ENCODE measurements at regions not wholly inside any gene's neighbourhood (a gene's known extent, or its start where the extent isn't known, plus 50 kb on each side); places are given as distances from the start of the nearest gene placed in this dataset.

- no CpG with 5 or more reads among the region's 2 CpGs for WGBS, 2 experiments (ENCODE audit: extremely low coverage in 2 of 2, insufficient read length in 1 of 2)
- H2AFZ ChIP-seq (replicated peaks; ENCODE audit: low read length, poor library complexity): no peak overlapping the region
- TF ChIP-seq SMC3 (IDR thresholded peaks at IDR 0.05; ENCODE audit: low read depth, low read length) (no peak), MAFK (IDR thresholded peaks at IDR 0.05; ENCODE audit: low read depth, low read length) (no peak), CTCF (conservative IDR thresholded peaks at IDR 0.05; ENCODE audit: low read depth, low read length) (no peak), BHLHE40 (IDR thresholded peaks at IDR 0.05; ENCODE audit: low read depth, low read length) (no peak), RCOR1 (IDR thresholded peaks at IDR 0.05; ENCODE audit: insufficient replicate concordance, low read length) (no peak), MXI1 (IDR thresholded peaks at IDR 0.05; ENCODE audit: borderline replicate concordance, low read depth, low read length) (no peak)
- TF ChIP-seq, protein P1, sequence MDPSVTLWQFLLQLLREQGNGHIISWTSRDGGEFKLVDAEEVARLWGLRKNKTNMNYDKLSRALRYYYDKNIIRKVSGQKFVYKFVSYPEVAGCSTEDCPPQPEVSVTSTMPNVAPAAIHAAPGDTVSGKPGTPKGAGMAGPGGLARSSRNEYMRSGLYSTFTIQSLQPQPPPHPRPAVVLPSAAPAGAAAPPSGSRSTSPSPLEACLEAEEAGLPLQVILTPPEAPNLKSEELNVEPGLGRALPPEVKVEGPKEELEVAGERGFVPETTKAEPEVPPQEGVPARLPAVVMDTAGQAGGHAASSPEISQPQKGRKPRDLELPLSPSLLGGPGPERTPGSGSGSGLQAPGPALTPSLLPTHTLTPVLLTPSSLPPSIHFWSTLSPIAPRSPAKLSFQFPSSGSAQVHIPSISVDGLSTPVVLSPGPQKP (IDR thresholded peaks at IDR 0.05; ENCODE audit: borderline replicate concordance, low read depth, low read length): no peak
- no peak overlapping the region for H3K4ac ChIP-seq (ENCODE audit: low read depth, low read length)
- no peak overlapping the region for H2AK5ac ChIP-seq (ENCODE audit: low read depth, low read length)
- H3K9me1 ChIP-seq (ENCODE audit: insufficient read depth, low read length): no peaks in the 10 kb centered on the region
- no peak overlapping the region for H2AK9ac ChIP-seq (replicated peaks; ENCODE audit: low read depth, low read length, poor library complexity)
- H3K18ac ChIP-seq (ENCODE audit: low read depth, low read length): no peak overlapping the region
- H3K27me3 ChIP-seq (ENCODE audit: control insufficient read depth, insufficient read depth, low read length): peaks cover 2% of the 10 kb centered on the region; the same call in 1 of the 2 replicates
- H4K8ac ChIP-seq (ENCODE audit: low read depth in 2 of 2, low read length in 2 of 2): no peak overlapping the region
- H3K9ac ChIP-seq (ENCODE audit: low read depth, low read length): no peak overlapping the region
- H4K20me1 ChIP-seq (ENCODE audit: insufficient read depth, low read length): no peaks in the 10 kb centered on the region
- intact Hi-C loops (cut with micrococcal nuclease): loop anchor here (5.0 to 10.0 kb wide), 3 partner anchors 134 to 939 kb away; no protein-coding TSS in a partner anchor
- DNase-seq: no peak
- H3K4me1 ChIP-seq (ENCODE audit: control insufficient read depth, insufficient read depth, low read length): no peaks in the 10 kb centered on the region
- no peak overlapping the region for H2BK20ac ChIP-seq (ENCODE audit: low read depth, low read length)
- H3K27ac ChIP-seq (ENCODE audit: insufficient read depth, low read length): no peak overlapping the region
- H3K36me3 ChIP-seq (ENCODE audit: control insufficient read depth, insufficient read depth, low read length): no peaks in the 10 kb centered on the region
- no TSS peak for BruUV-seq (replicated peaks)
- no peak overlapping the region for H2BK5ac ChIP-seq (ENCODE audit: low read depth, low read length, poor library complexity, severe bottlenecking)
- POLR2A ChIA-PET (ENCODE audit: unreplicated experiment): no interaction called here
- H3K56ac ChIP-seq (ENCODE audit: extremely low read depth, insufficient read depth, low read length): no peak overlapping the region
- H2BK120ac ChIP-seq (ENCODE audit: low read depth, low read length): no peak overlapping the region
- H3K79me1 ChIP-seq (ENCODE audit: low read depth in 1 of 2, low read length in 2 of 2): no peaks in the 10 kb centered on the region
- H3K9me3 ChIP-seq (ENCODE audit: control insufficient read depth, insufficient read depth, low read length): no peaks in the 10 kb centered on the region
- no peak for ATAC-seq (ENCODE audit: low read depth)
- CTCF ChIA-PET: no interaction called here
- in situ Hi-C loops (cut with MboI; ENCODE audit: low sequenced_read_pairs): no loop called here
- H2BK15ac ChIP-seq (ENCODE audit: low read depth, low read length): no peak overlapping the region
- H4K91ac ChIP-seq (ENCODE audit: insufficient read depth, low read depth, low read length): no peak overlapping the region
- H3K14ac ChIP-seq (replicated peaks; ENCODE audit: low read depth, low read length): no peak overlapping the region
- dilution Hi-C loops (cut with HindIII; ENCODE audit: low sequenced_read_pairs, unreplicated experiment): no loop called here
- H4K5ac ChIP-seq (ENCODE audit: low read depth, low read length): no peak overlapping the region
- no peak overlapping the region for H3K4me2 ChIP-seq (ENCODE audit: low read depth, low read length)
- H3K23ac ChIP-seq (ENCODE audit: low read depth, low read length): no peak overlapping the region
- H3K4me3 ChIP-seq (ENCODE audit: insufficient read depth, low read depth, low read length): no peak overlapping the region
Measured at GRCh38 chr1:219837994-219838294, 90.4 kb downstream of the SLC30A10 start.
